Panc1 (cell line): ENCODE measurements at regions not wholly inside any gene's neighbourhood (a gene's known extent, or its start where the extent isn't known, plus 50 kb on each side); places are given as distances from the start of the nearest gene placed in this dataset.

ENCODE experiments used
- CTCF ChIP-seq: fragments of 450-650 bp; IDR thresholded peaks from 2 replicates; pipeline ENCODE4 v1.5.1; 2017; ENCODE audit warnings: mild to moderate bottlenecking
- POLR2AphosphoS5 ChIP-seq: IDR thresholded peaks from 2 replicates; pipeline ENCODE4 v1.6.1; 2012; ENCODE audit warnings: mild to moderate bottlenecking, low read depth, low read length, moderate library complexity
- REST ChIP-seq, 2 experiments: IDR thresholded peaks; 2 replicates each; pipeline ENCODE4 v1.6.1; 2011 to 2012; ENCODE audit warnings: low read depth in 2 of 2, control low read depth in 1 of 2, low read length in 1 of 2, mild to moderate bottlenecking in 1 of 2, moderate library complexity in 1 of 2; ENCODE audit not compliant: insufficient read depth in 1 of 2
- SIN3A ChIP-seq: IDR thresholded peaks from 2 replicates; pipeline ENCODE4 v1.6.1; 2012; ENCODE audit warnings: low read depth, mild to moderate bottlenecking, low read length, moderate library complexity, borderline replicate concordance; ENCODE audit not compliant: insufficient read depth
- TCF7L2 ChIP-seq: IDR thresholded peaks from 2 replicates; pipeline ENCODE4 v1.6.1; 2011; ENCODE audit warnings: mild to moderate bottlenecking, low read depth, low read length, inconsistent platforms

- no peak for TF ChIP-seq CTCF
- no peak for TF ChIP-seq REST (IDR thresholded peaks at IDR 0.05; ENCODE audit: insufficient read depth in 1 of 2, low read depth in 2 of 2, low read length in 1 of 2)
- no peak for TF ChIP-seq POLR2AphosphoS5
- TF ChIP-seq TCF7L2 = no peak
- no peak for TF ChIP-seq SIN3A
Observed at GRCh38 chr13:83223546-83223945, 658.7 kb downstream of the SLITRK1 start.
